Bronchial epithelial cell (primary cell): ENCODE measurements at regions not wholly inside any gene's neighbourhood (a gene's known extent, or its start where the extent isn't known, plus 50 kb on each side); places are given as distances from the start of the nearest gene placed in this dataset.

ENCODE experiments used
- DNase-seq: peaks from one replicate; pipeline ENCODE4 v3.0.0-alpha.2; 2010; ENCODE audit warnings: low read depth
- FAIRE-seq: peaks from 2 replicates; lab custom pipeline; 2011; peaks lifted over from hg19 to GRCh38; lab: Jason Lieb, UNC
- H3K27me3 ChIP-seq: 2 replicates; pipeline ENCODE4 v1.5.1; 2011; ENCODE audit warnings: low read length; ENCODE audit not compliant: control insufficient read depth, insufficient read depth
- H3K36me3 ChIP-seq: 2 replicates; pipeline ENCODE4 v1.5.1; 2011; ENCODE audit warnings: low read length; ENCODE audit not compliant: control insufficient read depth, insufficient read depth
- H3K4me3 ChIP-seq: 2 replicates; pipeline ENCODE4 v1.5.1; 2011; ENCODE audit warnings: mild to moderate bottlenecking, low read depth, low read length, control low read depth
- CTCF ChIP-seq: IDR thresholded peaks from 2 replicates; pipeline ENCODE4 v1.5.1; 2011; ENCODE audit warnings: mild to moderate bottlenecking, moderate library complexity, low read length, control low read depth, inconsistent platforms; ENCODE audit not compliant: insufficient read depth, severe bottlenecking

- no peak for TF ChIP-seq CTCF
- FAIRE-seq (no peak), DNase-seq (no peak)
- Histone ChIP-seq H3K4me3 (no peak overlapping the region), H3K36me3 (peaks cover 6% of the 10 kb centered on the region), H3K27me3 (no peaks in the 10 kb centered on the region)
Observed at GRCh38 chr16:14322186-14322585, 251.1 kb downstream of the MRTFB start.

DNA sequence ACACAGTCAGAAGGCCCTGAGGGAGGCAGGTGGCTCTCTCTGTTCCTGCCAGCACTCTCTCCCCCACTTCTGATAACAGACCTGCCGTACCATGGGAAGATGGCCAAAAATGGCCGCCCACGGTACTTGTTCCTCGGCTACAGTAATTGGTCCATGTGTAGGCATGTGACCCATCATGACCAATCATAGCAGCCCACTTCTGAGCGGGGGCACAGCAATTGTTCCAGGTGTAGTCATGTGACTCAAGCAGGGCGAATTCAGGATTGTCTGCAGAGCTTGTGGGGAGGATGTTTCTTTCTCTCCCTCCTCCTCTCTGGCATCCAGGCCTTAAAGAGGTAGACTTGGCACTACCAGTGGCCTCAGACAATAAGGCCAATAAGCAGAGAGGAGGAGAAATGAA lies 250.4 kb downstream of the MRTFB start:
- Histone ChIP-seq H3K36me3 (peaks cover 6% of the 10 kb centered on the region), H3K27me3 (no peaks in the 10 kb centered on the region), H3K4me3 (no peak overlapping the region)
- no peak for TF ChIP-seq CTCF
- DNase-seq = no peak
- no peak for FAIRE-seq

DNA sequence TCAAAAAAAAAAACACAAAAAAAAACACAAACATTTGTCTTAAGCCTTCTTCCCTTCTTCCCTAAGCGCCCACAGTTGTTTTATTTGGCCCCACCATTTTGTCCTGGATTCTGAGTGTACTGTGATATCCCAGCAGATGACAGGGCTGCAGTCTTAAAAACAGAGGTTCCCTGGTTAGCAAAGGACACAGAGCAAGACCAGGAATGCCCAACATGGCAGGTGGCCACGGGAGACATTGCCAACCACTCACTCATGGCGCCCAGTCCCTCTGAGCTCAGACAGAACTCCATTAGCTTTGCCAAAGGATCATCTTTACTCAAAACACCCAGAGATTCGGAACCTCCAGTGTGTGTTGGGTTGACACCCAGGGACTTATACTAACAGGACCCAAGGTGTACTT lies 249.3 kb downstream of the MRTFB start:
- no peak for FAIRE-seq
- H3K4me3 ChIP-seq = no peak overlapping the region
- peaks cover 3% of the 10 kb centered on the region for H3K36me3 ChIP-seq
- no peak for TF ChIP-seq CTCF
- DNase-seq = no peak
- no peaks in the 10 kb centered on the region for H3K27me3 ChIP-seq
